VCaP (cell line): ENCODE measurements at regions not wholly inside any gene's neighbourhood (a gene's known extent, or its start where the extent isn't known, plus 50 kb on each side); places are given as distances from the start of the nearest gene placed in this dataset.

Experiments
- H3K27ac ChIP-seq: fragments of 450-650 bp; 2 replicates; pipeline ENCODE4 v1.5.1; 2017
- TF ChIP-seq, protein P1 (sequence below): fragments of 450-650 bp; conservative IDR thresholded peaks from 2 replicates; pipeline ENCODE4 v1.5.1; 2017; ENCODE audit warnings: mild to moderate bottlenecking, moderate library complexity

GRCh38 chr11:82080160-82080559 lies 653.5 kb downstream of the FAM181B start:
- TF ChIP-seq, protein P1, sequence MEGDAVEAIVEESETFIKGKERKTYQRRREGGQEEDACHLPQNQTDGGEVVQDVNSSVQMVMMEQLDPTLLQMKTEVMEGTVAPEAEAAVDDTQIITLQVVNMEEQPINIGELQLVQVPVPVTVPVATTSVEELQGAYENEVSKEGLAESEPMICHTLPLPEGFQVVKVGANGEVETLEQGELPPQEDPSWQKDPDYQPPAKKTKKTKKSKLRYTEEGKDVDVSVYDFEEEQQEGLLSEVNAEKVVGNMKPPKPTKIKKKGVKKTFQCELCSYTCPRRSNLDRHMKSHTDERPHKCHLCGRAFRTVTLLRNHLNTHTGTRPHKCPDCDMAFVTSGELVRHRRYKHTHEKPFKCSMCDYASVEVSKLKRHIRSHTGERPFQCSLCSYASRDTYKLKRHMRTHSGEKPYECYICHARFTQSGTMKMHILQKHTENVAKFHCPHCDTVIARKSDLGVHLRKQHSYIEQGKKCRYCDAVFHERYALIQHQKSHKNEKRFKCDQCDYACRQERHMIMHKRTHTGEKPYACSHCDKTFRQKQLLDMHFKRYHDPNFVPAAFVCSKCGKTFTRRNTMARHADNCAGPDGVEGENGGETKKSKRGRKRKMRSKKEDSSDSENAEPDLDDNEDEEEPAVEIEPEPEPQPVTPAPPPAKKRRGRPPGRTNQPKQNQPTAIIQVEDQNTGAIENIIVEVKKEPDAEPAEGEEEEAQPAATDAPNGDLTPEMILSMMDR, result no peak
- no peak overlapping the region for H3K27ac ChIP-seq

- no peak overlapping the region for H3K27ac ChIP-seq
- TF ChIP-seq, protein P1, result no peak
Observed at GRCh38 chr11:82076126-82076525, 657.5 kb downstream of the FAM181B start.

DNA sequence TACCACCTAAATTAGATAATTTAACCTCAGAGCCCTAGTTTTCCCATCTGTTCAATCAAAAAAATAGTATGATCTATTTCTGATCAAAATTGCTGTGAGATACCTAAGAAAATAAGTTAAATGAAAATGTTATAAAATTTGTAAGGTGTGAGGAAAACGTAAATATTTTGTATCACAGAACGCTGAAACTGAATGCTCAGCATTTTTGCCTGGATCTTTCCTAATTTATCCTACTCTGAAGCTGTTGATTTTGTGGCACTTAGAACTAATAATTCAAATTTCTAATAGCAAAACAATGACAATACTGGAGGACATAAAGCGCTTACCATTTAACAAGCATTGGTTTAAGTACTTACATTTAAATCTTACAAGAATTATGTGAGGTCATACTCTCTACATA lies 674.2 kb downstream of the FAM181B start:
- H3K27ac ChIP-seq, result no peak overlapping the region
- TF ChIP-seq, protein P1, result no peak

DNA sequence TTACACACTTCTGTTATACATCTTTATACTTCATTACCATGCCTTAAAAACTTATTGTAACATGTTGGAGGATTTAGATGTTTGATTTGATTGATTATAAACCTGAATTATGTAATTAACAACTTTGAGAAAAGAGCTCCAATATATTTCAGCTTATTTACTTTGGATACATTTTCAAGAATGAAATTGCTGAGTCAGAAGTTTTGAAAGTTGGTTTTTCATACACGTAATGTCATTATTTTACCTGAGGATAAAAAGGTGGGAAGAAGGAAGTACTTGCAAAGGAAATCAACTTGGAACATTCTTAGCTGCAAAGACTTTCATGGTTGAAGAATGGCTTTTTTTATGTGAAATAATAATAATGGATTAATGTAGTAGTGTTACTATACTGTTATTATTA lies 677.2 kb downstream of the FAM181B start:
- no peak overlapping the region for H3K27ac ChIP-seq

GRCh38 chr11:82049199-82049598 lies 684.5 kb downstream of the FAM181B start:
- no peak overlapping the region for H3K27ac ChIP-seq
- TF ChIP-seq, protein P1, result no peak

More for the DNA sequence above, 677.2 kb downstream of the FAM181B start:
- TF ChIP-seq, protein P1, result no peak

DNA sequence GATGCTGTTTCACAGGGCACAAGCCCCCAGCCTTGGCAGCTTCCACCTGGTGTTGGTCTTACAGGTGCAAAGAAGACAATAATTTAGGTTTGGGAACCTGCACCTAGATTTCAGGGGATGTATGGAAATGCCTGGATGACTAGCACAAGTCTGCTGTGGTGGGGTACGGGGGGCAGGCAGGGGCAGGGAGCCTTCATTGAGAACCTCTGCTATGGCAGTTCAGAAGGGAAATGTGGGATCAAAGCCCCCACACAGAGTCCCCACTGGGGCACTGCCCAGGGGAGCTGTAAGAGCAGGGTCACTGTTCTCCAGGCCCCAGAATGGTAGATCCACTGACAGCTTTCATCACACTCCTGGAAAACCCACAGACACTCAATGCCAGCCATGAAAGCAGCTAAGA lies 686.5 kb downstream of the FAM181B start:
- TF ChIP-seq, protein P1, result no peak

GRCh38 chr11:82046778-82047177 lies 686.9 kb downstream of the FAM181B start:
- TF ChIP-seq, protein P1, result no peak
- H3K27ac ChIP-seq, result no peak overlapping the region

More for the DNA sequence above, 686.5 kb downstream of the FAM181B start:
- H3K27ac ChIP-seq, result no peak overlapping the region
